NCI-H2227 (cell line): ENCODE measurements at regions not wholly inside any gene's neighbourhood (a gene's known extent, or its start where the extent isn't known, plus 50 kb on each side); places are given as distances from the start of the nearest gene placed in this dataset.

Source experiments
- DNase-seq: peaks from one replicate; lab custom pipeline; 2025; ENCODE audit not compliant: unreplicated experiment; lab: John Stamatoyannopoulos, UW

DNA sequence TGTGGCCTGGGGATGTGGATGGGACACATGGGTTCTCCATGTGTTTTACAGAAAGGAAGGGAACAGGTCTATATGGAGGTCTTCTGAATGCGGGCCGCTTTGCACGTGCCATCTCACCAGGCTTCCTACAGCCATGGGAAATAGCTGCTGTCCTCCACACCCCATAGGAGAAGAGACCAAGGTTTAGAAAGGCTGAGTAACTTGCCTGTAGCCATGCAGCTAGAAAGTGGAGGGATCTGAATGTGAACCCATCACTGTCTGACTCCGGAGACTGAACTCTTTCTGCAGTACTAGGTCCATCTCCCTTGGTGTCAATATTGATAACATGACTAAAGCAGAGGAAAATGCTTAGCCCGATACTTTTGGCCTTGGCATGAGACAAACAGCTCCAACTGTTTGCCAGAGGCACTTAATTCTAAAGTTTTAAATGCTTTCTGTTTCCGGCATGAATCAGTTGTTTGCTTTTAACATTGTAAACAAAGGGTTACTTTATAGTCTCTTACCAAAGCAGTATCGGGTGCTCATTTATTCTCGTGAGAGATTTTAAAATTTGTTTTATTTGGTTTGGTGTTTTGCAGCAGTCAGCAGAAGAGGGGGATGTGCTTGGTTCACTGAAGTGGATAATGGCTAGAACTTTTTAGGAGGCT, 64.8 kb upstream of the LOXL4 start:
- no peak for DNase-seq

DNA sequence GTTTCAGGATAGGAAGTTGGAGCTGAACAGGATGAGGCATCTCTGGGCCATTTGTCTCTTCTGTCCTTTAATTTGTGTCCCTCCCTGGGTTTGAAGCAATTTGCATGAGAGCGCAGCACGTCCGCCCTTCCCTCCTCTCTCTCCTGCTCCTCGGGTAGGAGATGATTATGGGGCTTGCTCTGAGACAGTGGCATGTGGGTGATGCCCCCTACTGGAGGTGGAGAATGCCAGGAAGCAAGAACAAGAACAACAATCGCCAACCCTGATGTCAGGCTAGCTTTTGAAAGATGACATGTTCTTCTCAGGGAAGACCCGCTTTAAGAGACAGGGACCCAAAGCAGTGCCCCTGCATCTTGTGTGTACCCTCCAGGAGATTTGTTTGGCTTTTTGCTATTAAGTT, 63.9 kb upstream of the LOXL4 start:
- no peak for DNase-seq

DNA sequence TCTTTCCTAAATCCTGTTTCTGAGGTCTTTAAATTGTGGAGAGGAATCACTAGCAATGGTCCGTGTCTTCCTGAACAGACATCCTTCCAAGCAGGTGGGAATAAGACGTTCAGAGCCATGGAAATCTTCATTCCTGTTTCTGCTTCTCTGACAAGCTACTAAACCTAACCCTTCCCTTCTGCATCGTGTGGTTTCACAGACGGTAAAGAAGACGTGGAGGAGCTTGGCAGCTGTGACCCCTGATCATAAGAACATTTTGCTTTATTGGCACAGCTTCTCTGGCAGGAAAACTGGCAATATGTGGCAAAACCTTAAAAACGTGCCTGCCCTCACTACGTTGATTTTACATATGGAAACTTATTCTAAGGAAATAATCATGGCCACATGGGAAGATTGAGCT, 63.0 kb upstream of the LOXL4 start:
- no peak for DNase-seq

DNA sequence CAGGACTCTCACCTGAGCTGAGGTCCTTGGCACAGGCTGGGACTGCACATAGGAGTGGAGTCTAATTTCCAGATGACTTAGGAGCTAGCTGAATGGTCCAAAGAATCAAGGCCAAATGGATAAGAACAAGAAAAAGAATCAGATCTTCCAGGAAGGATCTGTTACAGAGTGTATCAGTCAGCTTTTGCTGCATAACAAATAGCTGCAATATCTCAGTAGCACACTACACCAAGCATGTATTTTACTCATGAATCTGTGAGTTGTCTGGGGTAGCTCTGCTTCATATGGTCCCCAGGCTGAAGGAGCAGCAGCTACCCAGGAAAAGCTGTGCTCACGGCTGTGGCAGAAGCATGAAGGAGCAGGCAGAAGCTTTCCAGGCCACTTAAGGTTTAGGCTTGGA, 60.6 kb upstream of the LOXL4 start:
- DNase-seq = no peak

DNA sequence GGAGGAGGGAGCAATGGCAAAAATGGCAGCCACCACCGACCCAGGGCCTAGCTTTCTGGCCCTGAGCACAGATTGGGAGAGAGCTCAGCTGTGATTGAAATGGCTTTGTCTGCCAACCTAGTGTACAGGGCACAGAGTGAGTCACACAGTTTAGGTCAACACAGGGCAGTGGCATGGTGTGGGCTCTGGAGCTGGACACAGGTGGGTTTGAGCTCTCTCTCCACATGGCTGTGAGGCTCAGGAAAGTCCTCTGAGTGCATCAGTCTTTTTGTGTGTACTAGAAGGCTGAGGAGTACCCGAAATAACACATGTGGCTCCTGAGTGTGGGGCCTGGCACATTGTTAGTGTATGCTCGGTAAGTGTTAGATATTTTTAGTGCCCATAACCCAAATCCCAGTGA, 60.2 kb upstream of the LOXL4 start:
- no peak for DNase-seq

- peak; percentile 40 for DNase-seq
These were observed 58.6 kb upstream of the LOXL4 start for GRCh38 chr10:98326621-98327027.

GRCh38 chr10:98323221-98324164, 55.5 kb upstream of the LOXL4 start:
- no peak for DNase-seq

DNA sequence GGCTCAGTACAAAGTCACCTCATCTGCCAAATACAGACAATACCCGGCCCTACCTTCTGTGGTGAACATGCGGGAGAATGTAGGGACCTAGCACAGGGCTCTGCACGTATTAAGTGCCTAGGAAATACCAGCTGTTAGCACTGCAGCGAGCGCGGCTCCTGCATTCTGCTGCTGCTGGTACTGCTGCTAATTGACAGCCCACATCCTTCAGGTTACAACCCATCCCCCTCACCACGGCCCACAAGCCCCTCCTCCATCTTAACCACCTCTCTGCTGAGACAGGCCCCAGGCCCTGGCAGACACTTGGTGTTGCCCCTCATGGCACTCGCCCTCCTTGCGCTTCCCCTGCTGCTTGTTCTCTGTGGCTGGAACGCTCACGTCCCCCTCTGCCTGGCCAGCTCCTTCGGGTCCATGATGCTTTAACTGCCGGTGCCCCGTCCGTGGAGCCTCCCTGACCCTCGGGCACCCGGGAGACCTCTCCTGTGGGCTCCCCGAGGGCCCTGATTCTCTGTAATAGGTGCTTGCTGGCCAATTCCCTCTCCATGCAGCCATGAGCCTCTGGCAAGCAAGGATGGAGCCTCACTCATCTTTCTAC, 53.3 kb upstream of the LOXL4 start:
- peak; percentile 45 for DNase-seq

DNA sequence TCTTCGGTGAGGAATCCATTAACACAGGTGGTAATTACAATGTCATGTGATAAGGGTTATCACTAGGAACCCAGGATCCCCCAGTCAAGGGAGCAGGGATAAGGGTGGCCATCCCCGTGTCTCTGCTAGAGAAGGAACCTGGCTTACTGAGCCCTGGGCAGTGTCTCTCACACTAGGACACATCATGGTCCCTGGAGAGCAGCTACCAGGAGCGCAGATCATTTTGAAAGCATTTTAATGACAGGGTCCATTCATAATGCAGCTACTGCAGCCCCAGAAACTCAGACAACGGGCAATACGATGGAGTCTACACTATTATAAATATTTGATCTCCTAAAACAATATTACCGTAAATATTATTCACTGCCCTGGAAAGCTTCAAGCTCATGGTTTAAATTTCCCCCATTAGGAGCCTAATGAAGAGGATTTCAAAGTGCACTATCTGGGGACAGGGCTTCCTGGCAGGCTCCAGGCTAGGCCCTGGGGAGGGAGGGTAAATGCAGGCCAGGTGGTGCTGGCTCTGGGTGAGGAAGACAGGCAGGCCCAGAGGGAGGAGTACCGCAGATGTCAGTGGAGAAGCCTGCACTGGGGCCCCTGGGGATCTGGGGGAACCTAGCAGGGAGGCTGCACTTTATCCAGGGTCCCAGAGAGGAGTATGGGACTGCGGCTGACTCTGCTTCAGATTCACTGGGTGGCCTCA, 52.6 kb upstream of the LOXL4 start:
- DNase-seq = no peak

DNA sequence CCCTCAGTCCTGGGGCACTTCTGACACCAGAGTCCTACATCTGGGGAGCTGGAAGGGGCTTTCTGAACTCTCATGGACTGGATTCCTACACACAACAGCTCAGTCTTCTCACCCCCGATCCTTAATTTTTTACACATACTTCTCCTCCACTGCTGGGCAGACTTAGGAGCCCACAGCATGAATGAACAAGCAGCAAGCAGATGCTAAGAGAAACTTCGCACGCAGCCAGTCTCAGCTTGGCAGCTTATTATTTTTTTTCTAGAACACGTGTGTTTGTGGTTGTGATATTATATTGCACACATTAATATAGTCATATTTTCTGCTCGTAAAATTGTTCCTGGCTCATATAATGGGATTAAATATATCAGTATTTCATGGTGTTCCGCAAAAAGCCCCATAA, 50.9 kb upstream of the LOXL4 start:
- DNase-seq = no peak
